ENCODE measurements at regions not wholly inside any gene's neighbourhood (a gene's known extent, or its start where the extent isn't known, plus 50 kb on each side); places are given as distances from the start of the nearest gene placed in this dataset.

GRCh38 chrY:13537919-13538318 lies 58.1 kb upstream of the UTY start:
- no peak overlapping the region for H3K27ac ChIP-seq
- no peaks in the 10 kb centered on the region for H3K9me3 ChIP-seq
- DNase-seq: no peak
- no peak overlapping the region for H3K4me3 ChIP-seq
- TF ChIP-seq CTCF (IDR thresholded peaks at IDR 0.05) (no peak), POLR2A (IDR thresholded peaks at IDR 0.05) (no peak)
- H3K27me3 ChIP-seq: no peaks in the 10 kb centered on the region
- no peaks in the 10 kb centered on the region for H3K4me1 ChIP-seq
- no peaks in the 10 kb centered on the region for H3K36me3 ChIP-seq (ENCODE audit: low read depth, missing control alignments)
- WGBS, 2 donors: 78 to 88% methylated on average over 1 of the region's 1 CpG
- intact Hi-C loops (cut with DNase I; ENCODE audit: low total_unique reads): no loop called here

All from testis (tissue), 2 donors.